Testis (tissue), 2 donors: ENCODE measurements at regions not wholly inside any gene's neighbourhood (a gene's known extent, or its start where the extent isn't known, plus 50 kb on each side); places are given as distances from the start of the nearest gene placed in this dataset.

Source experiments
- CTCF ChIP-seq, 3 experiments: fragments of 450-650 bp in 2 of 3; fragments of 200-600 bp in 1 of 3; sonication (generic) in 1 of 3; IDR thresholded peaks; one replicate each; pipeline ENCODE4 v1.5.1; 2016 to 2019; ENCODE audit warnings: antibody characterized with exemption in 3 of 3, mild to moderate bottlenecking in 2 of 3, moderate library complexity in 1 of 3
- POLR2A ChIP-seq: fragments of 450-650 bp; IDR thresholded peaks from one replicate; pipeline ENCODE4 v1.6.1; 2017; ENCODE audit warnings: antibody characterized with exemption, mild to moderate bottlenecking, moderate library complexity

DNA sequence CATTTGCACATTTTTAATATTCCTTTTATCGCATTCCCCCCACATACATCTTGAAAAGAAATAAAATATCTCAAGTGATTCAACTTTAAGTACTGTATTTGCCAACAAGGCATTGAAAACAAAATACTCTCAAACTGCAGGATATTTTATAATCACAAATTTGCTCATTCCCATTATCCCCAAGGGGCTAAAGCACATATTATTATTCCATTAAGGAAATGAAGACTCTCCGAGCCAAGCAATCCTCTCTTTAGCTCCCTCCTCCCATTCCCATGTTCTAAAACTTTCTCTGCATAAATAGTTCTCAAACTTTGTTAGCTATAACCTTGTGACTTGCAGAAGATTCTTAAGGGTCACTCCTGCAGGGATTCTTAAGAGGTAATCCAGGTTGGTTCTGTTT, 436.8 kb downstream of the KCNJ2 start:
- no peak for TF ChIP-seq POLR2A
- TF ChIP-seq CTCF (IDR thresholded peaks at IDR 0.05) = no peak
